DOHH2 (cell line): ENCODE measurements at regions not wholly inside any gene's neighbourhood (a gene's known extent, or its start where the extent isn't known, plus 50 kb on each side); places are given as distances from the start of the nearest gene placed in this dataset.

Experiments used
- EZH2phosphoT487 ChIP-seq: fragments of 200-600 bp; sonication (generic); IDR thresholded peaks from 2 replicates; pipeline ENCODE4 v1.6.1; 2017; ENCODE audit warnings: borderline replicate concordance, mild to moderate bottlenecking, antibody characterized with exemption, low read length, moderate library complexity, mixed read lengths
- TF ChIP-seq, protein P1 (sequence below): fragments of 200-600 bp; sonication (generic); IDR thresholded peaks from one replicate; pipeline ENCODE4 v1.5.1; 2014; ENCODE audit warnings: antibody characterized with exemption, mild to moderate bottlenecking, low read depth, low read length; ENCODE audit not compliant: poor library complexity, severe bottlenecking

DNA sequence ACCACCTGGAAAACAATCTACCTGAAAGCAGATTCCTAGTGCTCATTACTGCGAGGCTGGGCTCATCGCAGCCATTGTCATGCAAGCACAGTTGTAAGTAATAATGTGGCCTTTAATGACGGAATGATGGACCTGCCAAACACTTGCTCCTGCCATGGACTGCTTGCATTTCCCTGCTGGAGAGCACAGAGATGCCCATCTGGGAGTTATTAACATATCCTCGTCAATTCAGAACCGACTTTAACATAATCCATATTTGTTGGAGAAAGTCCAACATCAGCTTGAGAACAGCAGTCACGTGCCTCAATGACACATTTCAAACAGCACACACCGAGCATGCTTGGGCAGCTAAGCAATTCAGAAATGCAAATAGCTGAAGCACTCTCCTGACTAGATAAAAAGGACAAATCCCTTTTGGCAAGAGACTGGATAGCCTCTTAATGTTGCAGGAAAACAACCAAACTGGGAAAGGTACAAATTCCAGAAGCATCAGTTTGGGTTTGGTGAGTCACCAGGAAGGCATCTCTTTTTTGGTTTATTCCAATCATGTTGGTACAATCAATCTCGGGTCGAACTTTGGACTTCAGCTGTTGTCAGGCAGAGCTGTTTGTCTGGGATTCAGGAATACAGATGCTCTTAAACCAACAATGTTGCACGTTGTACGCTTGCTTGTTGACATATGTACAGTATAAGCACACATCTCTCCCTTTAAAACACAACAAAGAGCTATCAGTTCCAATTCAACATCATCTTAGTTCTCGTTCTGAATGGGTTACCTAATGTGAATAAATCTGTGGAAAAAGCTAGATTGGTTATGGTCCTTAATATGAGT is 395.8 kb downstream of the LNPK start:
- TF ChIP-seq, protein P1, sequence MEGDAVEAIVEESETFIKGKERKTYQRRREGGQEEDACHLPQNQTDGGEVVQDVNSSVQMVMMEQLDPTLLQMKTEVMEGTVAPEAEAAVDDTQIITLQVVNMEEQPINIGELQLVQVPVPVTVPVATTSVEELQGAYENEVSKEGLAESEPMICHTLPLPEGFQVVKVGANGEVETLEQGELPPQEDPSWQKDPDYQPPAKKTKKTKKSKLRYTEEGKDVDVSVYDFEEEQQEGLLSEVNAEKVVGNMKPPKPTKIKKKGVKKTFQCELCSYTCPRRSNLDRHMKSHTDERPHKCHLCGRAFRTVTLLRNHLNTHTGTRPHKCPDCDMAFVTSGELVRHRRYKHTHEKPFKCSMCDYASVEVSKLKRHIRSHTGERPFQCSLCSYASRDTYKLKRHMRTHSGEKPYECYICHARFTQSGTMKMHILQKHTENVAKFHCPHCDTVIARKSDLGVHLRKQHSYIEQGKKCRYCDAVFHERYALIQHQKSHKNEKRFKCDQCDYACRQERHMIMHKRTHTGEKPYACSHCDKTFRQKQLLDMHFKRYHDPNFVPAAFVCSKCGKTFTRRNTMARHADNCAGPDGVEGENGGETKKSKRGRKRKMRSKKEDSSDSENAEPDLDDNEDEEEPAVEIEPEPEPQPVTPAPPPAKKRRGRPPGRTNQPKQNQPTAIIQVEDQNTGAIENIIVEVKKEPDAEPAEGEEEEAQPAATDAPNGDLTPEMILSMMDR = no peak
- no peak for TF ChIP-seq EZH2phosphoT487
